ENCODE measurements at regions not wholly inside any gene's neighbourhood (a gene's known extent, or its start where the extent isn't known, plus 50 kb on each side); places are given as distances from the start of the nearest gene placed in this dataset.
A peak's percentile ranks its signal among the peaks of the same experiment; 100 is the strongest.

GRCh38 chr14:75333606-75334548 lies 55.2 kb downstream of the FOS start:
- ChIA-PET CTCF (no interaction called here), POLR2A (ENCODE audit: unreplicated experiment) (no interaction called here)
- intact Hi-C loops (cut with micrococcal nuclease) = no loop called here
- Histone ChIP-seq H4K91ac (ENCODE audit: insufficient read depth, low read depth, low read length) (no peak overlapping the region), H3K4me1 (ENCODE audit: control insufficient read depth, insufficient read depth, low read length) (peaks cover 7% of the 10 kb centered on the region; the same call in 1 of the 2 replicates), H3K79me1 (ENCODE audit: low read depth in 1 of 2, low read length in 2 of 2) (no peaks in the 10 kb centered on the region), H3K4me3 (ENCODE audit: insufficient read depth, low read depth, low read length) (no peak overlapping the region), H3K4me2 (ENCODE audit: low read depth, low read length) (peak overlapping the region; percentile 62; the same call in 1 of the 2 replicates), H2BK5ac (ENCODE audit: low read depth, low read length, poor library complexity, severe bottlenecking) (no peak overlapping the region), H4K20me1 (ENCODE audit: insufficient read depth, low read length) (no peaks in the 10 kb centered on the region), H3K56ac (ENCODE audit: extremely low read depth, insufficient read depth, low read length) (no peak overlapping the region), H2BK15ac (ENCODE audit: low read depth, low read length) (no peak overlapping the region), H3K27me3 (ENCODE audit: control insufficient read depth, insufficient read depth, low read length) (peaks cover 25% of the 10 kb centered on the region), H3K27ac (ENCODE audit: insufficient read depth, low read length) (no peak overlapping the region), H3K36me3 (ENCODE audit: control insufficient read depth, insufficient read depth, low read length) (no peaks in the 10 kb centered on the region), H3K18ac (ENCODE audit: low read depth, low read length) (no peak overlapping the region; the same call in 1 of the 2 replicates), H2AK9ac (replicated peaks; ENCODE audit: low read depth, low read length, poor library complexity) (peak overlapping the region; percentile 49), H3K14ac (replicated peaks; ENCODE audit: low read depth, low read length) (no peak overlapping the region), H3K9me3 (ENCODE audit: control insufficient read depth, insufficient read depth, low read length) (no peaks in the 10 kb centered on the region; the same call in 1 of the 2 replicates), H3K9ac (ENCODE audit: low read depth, low read length) (no peak overlapping the region), H2AFZ (replicated peaks; ENCODE audit: low read length, poor library complexity) (peak overlapping the region; percentile 48), H4K5ac (ENCODE audit: low read depth, low read length) (no peak overlapping the region), H2BK20ac (ENCODE audit: low read depth, low read length) (no peak overlapping the region), H4K8ac (ENCODE audit: low read depth in 2 of 2, low read length in 2 of 2) (no peak overlapping the region), H3K4ac (ENCODE audit: low read depth, low read length) (no peak overlapping the region), H2AK5ac (ENCODE audit: low read depth, low read length) (no peak overlapping the region), H2BK120ac (ENCODE audit: low read depth, low read length) (no peak overlapping the region), H3K9me1 (ENCODE audit: insufficient read depth, low read length) (no peaks in the 10 kb centered on the region), H3K23ac (ENCODE audit: low read depth, low read length) (no peak overlapping the region)
- ATAC-seq (ENCODE audit: low read depth) (no peak), DNase-seq (no peak)
- 76% methylated on average over 24 of the region's 36 CpGs; no CpG with 5 or more reads in 1 of the 2 experiments for WGBS, 2 experiments (ENCODE audit: extremely low coverage in 2 of 2, insufficient read length in 1 of 2)
- dilution Hi-C loops (cut with HindIII; ENCODE audit: low sequenced_read_pairs, unreplicated experiment) = no loop called here
- no peak for TF ChIP-seq POLR2A (IDR thresholded peaks at IDR 0.05; ENCODE audit: low read depth, low read length)
- in situ Hi-C loops (cut with MboI; ENCODE audit: low sequenced_read_pairs) = no loop called here
- BruUV-seq (replicated peaks) = no TSS peak
